PC-9 (cell line): ENCODE measurements at regions not wholly inside any gene's neighbourhood (a gene's known extent, or its start where the extent isn't known, plus 50 kb on each side); places are given as distances from the start of the nearest gene placed in this dataset.

Source experiments
- CTCF ChIP-seq: fragments of 200-600 bp; sonication (generic); conservative IDR thresholded peaks from 2 replicates; pipeline ENCODE4 v1.6.1; 2017; ENCODE audit warnings: mixed run types, antibody characterized with exemption, mild to moderate bottlenecking, moderate library complexity
- EZH2 ChIP-seq: fragments of 200-600 bp; sonication (generic); IDR thresholded peaks from 2 replicates; pipeline ENCODE4 v1.8.0; 2017; ENCODE audit warnings: antibody characterized with exemption, low read depth

- TF ChIP-seq CTCF (no peak), EZH2 (no peak)
Measured at GRCh38 chr5:167081561-167081960, 1209.9 kb upstream of the WWC1 start.
